Fibroblast of pulmonary artery (primary cell): ENCODE measurements at regions not wholly inside any gene's neighbourhood (a gene's known extent, or its start where the extent isn't known, plus 50 kb on each side); places are given as distances from the start of the nearest gene placed in this dataset.

Experiments
- DNase-seq: peaks from one replicate; pipeline ENCODE4 v3.0.0-alpha.2; 2010; ENCODE audit warnings: low read depth
- H3K4me3 ChIP-seq: replicated peaks from 2 replicates; pipeline ENCODE4 v1.5.1; 2011; ENCODE audit warnings: low read depth, mild to moderate bottlenecking, control low read depth, low read length, moderate library complexity
- CTCF ChIP-seq: IDR thresholded peaks from 2 replicates; pipeline ENCODE4 v1.5.1; 2011; ENCODE audit warnings: mild to moderate bottlenecking, control low read depth, low read length, inconsistent platforms; ENCODE audit errors: missing control alignments

- DNase-seq, result no peak
- TF ChIP-seq CTCF, result no peak
Measured at GRCh38 chr14:48738186-48738925, 847.8 kb downstream of the RPS29 start.

GRCh38 chr14:48735607-48736006 lies 850.6 kb downstream of the RPS29 start:
- no peak for TF ChIP-seq CTCF
- H3K4me3 ChIP-seq, result no peak overlapping the region
- no peak for DNase-seq

More at GRCh38 chr14:48738186-48738925, 847.8 kb downstream of the RPS29 start:
- no peak overlapping the region for H3K4me3 ChIP-seq

GRCh38 chr14:48731260-48731659 lies 854.9 kb downstream of the RPS29 start:
- TF ChIP-seq CTCF, result no peak
- H3K4me3 ChIP-seq, result no peak overlapping the region
- DNase-seq, result no peak

- H3K4me3 ChIP-seq, result no peak overlapping the region
- DNase-seq, result peak; percentile 23
- no peak for TF ChIP-seq CTCF
Measured at GRCh38 chr14:48726080-48726642, 860.0 kb downstream of the RPS29 start.

- H3K4me3 ChIP-seq, result no peak overlapping the region
- TF ChIP-seq CTCF, result no peak
- DNase-seq, result peak; percentile 14
Measured at GRCh38 chr14:48725051-48725734, 861.0 kb downstream of the RPS29 start.

GRCh38 chr14:48723841-48724495 lies 862.2 kb downstream of the RPS29 start:
- no peak for DNase-seq
- H3K4me3 ChIP-seq, result no peak overlapping the region
- no peak for TF ChIP-seq CTCF
